ENCODE measurements at regions not wholly inside any gene's neighbourhood (a gene's known extent, or its start where the extent isn't known, plus 50 kb on each side); places are given as distances from the start of the nearest gene placed in this dataset.

DNA sequence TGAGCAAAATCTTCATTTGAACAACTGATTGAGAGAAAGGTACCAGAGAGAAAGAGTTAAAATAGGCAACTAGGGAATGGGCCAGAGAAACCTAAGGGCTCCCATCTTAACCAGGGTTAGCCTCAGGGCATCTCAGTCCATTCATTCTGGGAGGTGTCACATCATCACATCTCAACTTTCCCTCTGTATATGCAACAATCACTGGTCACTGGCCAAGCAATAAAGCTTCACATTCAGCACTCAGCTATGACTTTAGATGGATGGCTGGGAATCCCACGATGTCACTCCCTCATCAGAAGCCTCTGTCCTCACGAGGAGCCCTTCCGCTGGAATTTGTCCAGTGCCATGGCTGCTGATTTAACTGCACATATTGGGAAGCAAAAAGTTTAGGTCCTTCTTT is 172.1 kb upstream of the MGMT start:
- H3K4me1 Mint-ChIP-seq = no peaks in the 10 kb centered on the region
- peaks cover 4% of the 10 kb centered on the region for H3K27me3 Mint-ChIP-seq (ENCODE audit: low read depth)
- no peaks in the 10 kb centered on the region for H3K36me3 Mint-ChIP-seq (ENCODE audit: low read depth)
- H3K4me3 Mint-ChIP-seq = no peak overlapping the region
- H3K27ac Mint-ChIP-seq (ENCODE audit: unreplicated experiment) = no peak overlapping the region
- no peak for DNase-seq (ENCODE audit: low read depth, low spot score)
- TF ChIP-seq, protein P1, sequence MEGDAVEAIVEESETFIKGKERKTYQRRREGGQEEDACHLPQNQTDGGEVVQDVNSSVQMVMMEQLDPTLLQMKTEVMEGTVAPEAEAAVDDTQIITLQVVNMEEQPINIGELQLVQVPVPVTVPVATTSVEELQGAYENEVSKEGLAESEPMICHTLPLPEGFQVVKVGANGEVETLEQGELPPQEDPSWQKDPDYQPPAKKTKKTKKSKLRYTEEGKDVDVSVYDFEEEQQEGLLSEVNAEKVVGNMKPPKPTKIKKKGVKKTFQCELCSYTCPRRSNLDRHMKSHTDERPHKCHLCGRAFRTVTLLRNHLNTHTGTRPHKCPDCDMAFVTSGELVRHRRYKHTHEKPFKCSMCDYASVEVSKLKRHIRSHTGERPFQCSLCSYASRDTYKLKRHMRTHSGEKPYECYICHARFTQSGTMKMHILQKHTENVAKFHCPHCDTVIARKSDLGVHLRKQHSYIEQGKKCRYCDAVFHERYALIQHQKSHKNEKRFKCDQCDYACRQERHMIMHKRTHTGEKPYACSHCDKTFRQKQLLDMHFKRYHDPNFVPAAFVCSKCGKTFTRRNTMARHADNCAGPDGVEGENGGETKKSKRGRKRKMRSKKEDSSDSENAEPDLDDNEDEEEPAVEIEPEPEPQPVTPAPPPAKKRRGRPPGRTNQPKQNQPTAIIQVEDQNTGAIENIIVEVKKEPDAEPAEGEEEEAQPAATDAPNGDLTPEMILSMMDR (conservative IDR thresholded peaks at IDR 0.05) = no peak
- peaks cover 12% of the 10 kb centered on the region for H3K9me3 Mint-ChIP-seq

DNA sequence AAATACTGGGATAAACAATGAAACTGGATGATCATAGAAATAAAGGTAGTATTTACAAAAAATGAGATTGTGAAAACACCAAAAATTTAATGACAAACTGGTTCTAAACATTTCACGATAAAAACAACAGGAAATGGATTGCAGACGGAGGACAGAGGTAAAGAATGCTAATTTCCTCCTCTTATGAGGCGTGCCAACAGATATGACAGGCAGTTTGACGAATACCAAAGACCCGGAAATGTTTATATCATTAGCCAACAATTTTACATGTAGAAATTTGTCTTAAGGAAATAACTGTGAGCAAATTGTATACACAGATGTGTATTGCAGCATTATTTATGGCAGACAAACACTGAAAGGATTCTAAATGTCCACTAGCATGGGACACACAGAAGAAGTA is 162.0 kb upstream of the MGMT start:
- H3K4me1 Mint-ChIP-seq = no peaks in the 10 kb centered on the region
- no peak overlapping the region for H3K27ac Mint-ChIP-seq (ENCODE audit: unreplicated experiment)
- H3K4me3 Mint-ChIP-seq = no peak overlapping the region
- no peaks in the 10 kb centered on the region for H3K27me3 Mint-ChIP-seq (ENCODE audit: low read depth)
- DNase-seq (ENCODE audit: low read depth, low spot score) = no peak
- peaks cover 8% of the 10 kb centered on the region for H3K9me3 Mint-ChIP-seq
- TF ChIP-seq, protein P1 (conservative IDR thresholded peaks at IDR 0.05) = no peak
- no peaks in the 10 kb centered on the region for H3K36me3 Mint-ChIP-seq (ENCODE audit: low read depth)

DNA sequence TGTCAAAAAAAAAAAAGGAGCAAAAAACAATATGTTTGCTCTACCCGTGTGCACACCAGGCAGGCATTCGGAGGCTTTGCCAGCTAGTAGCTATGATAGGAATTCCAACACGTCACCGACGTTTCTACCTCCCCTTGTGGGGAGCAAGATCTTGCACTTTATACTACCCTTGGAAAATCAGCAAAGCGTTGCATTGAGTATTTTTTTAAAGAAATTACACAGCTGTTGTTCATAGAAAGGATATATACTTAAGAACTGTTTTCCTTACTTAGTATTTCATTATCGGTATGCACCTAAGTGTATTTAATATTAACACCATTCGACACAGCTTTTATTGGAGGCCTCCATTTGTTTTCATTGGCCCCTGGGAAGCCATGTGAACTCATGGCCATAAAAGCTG is 159.9 kb upstream of the MGMT start:
- peaks cover 3% of the 10 kb centered on the region for H3K9me3 Mint-ChIP-seq
- no peak overlapping the region for H3K27ac Mint-ChIP-seq (ENCODE audit: unreplicated experiment)
- TF ChIP-seq, protein P1 (conservative IDR thresholded peaks at IDR 0.05) = no peak
- DNase-seq (ENCODE audit: low read depth, low spot score) = no peak
- H3K27me3 Mint-ChIP-seq (ENCODE audit: low read depth) = no peaks in the 10 kb centered on the region
- H3K36me3 Mint-ChIP-seq (ENCODE audit: low read depth) = no peaks in the 10 kb centered on the region
- no peak overlapping the region for H3K4me3 Mint-ChIP-seq
- H3K4me1 Mint-ChIP-seq = no peaks in the 10 kb centered on the region

DNA sequence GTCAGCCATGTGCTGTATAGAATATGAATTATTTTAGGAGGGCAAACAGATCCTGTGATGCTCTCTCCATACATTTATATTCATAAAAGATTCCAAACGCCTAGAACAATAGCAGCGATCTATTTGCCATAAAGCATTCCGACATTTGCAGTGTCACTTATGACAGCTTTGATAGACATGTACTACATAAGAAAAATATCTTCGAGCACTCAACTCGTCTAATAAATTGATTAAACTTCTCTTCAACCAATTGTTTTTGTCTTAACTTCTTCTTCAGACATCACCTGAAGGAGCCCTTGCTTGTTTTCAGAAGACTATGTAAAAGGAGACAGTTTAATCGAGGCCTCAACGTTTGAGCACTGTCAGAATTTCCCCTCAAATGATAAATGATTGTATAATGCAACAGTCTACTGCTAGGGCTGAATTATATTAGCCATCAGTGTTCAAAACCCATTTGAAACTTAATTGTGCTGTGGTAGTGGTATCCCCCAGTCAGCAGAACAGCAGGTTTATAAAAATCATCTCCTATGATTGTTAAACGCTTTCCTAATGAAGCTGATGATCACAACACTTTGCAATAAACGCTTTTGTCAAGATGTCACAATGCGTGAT is 158.0 kb upstream of the MGMT start:
- H3K27ac Mint-ChIP-seq (ENCODE audit: unreplicated experiment) = no peak overlapping the region
- no peaks in the 10 kb centered on the region for H3K27me3 Mint-ChIP-seq (ENCODE audit: low read depth)
- no peaks in the 10 kb centered on the region for H3K36me3 Mint-ChIP-seq (ENCODE audit: low read depth)
- H3K9me3 Mint-ChIP-seq = no peaks in the 10 kb centered on the region
- DNase-seq (ENCODE audit: low read depth, low spot score) = no peak
- H3K4me3 Mint-ChIP-seq = no peak overlapping the region
- TF ChIP-seq, protein P1 (conservative IDR thresholded peaks at IDR 0.05) = no peak
- H3K4me1 Mint-ChIP-seq = no peaks in the 10 kb centered on the region

DNA sequence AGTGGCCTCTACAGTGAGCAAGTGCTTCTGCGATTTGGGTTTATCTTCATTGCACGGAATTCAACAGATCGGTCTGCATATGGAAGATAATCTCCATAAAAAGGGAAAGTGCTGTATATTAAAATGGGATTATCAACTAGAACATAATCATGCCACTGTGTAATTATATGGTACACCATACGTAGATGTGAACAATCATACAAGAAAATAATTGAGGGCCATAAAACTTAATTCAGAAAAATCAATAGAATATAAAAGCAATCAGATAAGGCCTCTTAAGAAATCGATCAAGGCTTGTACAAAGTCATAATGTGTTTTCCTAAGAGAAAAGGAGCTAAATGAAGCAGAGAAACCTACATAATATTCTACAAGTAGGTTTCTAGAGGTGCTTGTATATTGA is 157.5 kb upstream of the MGMT start:
- TF ChIP-seq, protein P1 (conservative IDR thresholded peaks at IDR 0.05) = no peak
- Mint-ChIP-seq H3K9me3 (no peaks in the 10 kb centered on the region), H3K4me3 (no peak overlapping the region), H3K36me3 (ENCODE audit: low read depth) (no peaks in the 10 kb centered on the region), H3K4me1 (no peaks in the 10 kb centered on the region), H3K27me3 (ENCODE audit: low read depth) (no peaks in the 10 kb centered on the region), H3K27ac (ENCODE audit: unreplicated experiment) (no peak overlapping the region)
- no peak for DNase-seq (ENCODE audit: low read depth, low spot score)

Measured in neural crest cell (in vitro differentiated cells).